ENCODE measurements at regions not wholly inside any gene's neighbourhood (a gene's known extent, or its start where the extent isn't known, plus 50 kb on each side); places are given as distances from the start of the nearest gene placed in this dataset.

- H3K4me3 Mint-ChIP-seq: no peak overlapping the region
- DNase-seq: no peak
These were observed 254.3 kb upstream of the SPOPL start for GRCh38 chr2:138247302-138247701.

More at GRCh38 chr2:138247302-138247701, 254.3 kb upstream of the SPOPL start:
- Histone ChIP-seq H3K18ac (ENCODE audit: insufficient read length, low read depth, low read length) (no peak overlapping the region), H3T11ph (ENCODE audit: low read length) (no peak overlapping the region), H3K79me2 (ENCODE audit: insufficient read depth, low read length) (no peaks in the 10 kb centered on the region), H2BK12ac (ENCODE audit: insufficient read length, low read depth, low read length) (no peak overlapping the region), H2AFZ (ENCODE audit: low read length) (no peak overlapping the region), H3K23me2 (ENCODE audit: insufficient read length, low read depth, low read length, poor library complexity, severe bottlenecking) (no peaks in the 10 kb centered on the region), H3K27ac (ENCODE audit: insufficient read length, low read depth, low read length) (no peak overlapping the region), H3K23ac (ENCODE audit: insufficient read length, low read depth, low read length) (no peak overlapping the region), H2BK5ac (ENCODE audit: insufficient read length, low read length) (no peak overlapping the region), H3K14ac (ENCODE audit: insufficient read depth, low read length) (no peak overlapping the region), H4K91ac (ENCODE audit: insufficient read length, low read depth, low read length) (no peak overlapping the region), H2AK5ac (ENCODE audit: insufficient read length, low read length) (no peak overlapping the region), H4K8ac (replicated peaks; ENCODE audit: insufficient read length, low read depth, low read length) (no peak overlapping the region), H3K56ac (ENCODE audit: insufficient read length, low read depth, low read length) (no peak overlapping the region), H4K20me1 (ENCODE audit: control insufficient read depth, insufficient read depth, insufficient read length) (no peaks in the 10 kb centered on the region), H3K9ac (ENCODE audit: extremely low read depth, insufficient read length, low read length) (no peak overlapping the region), H3K79me1 (ENCODE audit: insufficient read depth, low read depth, low read length, poor library complexity, severe bottlenecking) (no peaks in the 10 kb centered on the region), H2BK15ac (ENCODE audit: low read depth, low read length) (no peak overlapping the region), H2BK20ac (ENCODE audit: low read depth, low read length, poor library complexity, severe bottlenecking) (no peak overlapping the region), H3K4ac (ENCODE audit: low read depth, low read length) (no peak overlapping the region), H3K9me3 (ENCODE audit: control insufficient read depth, low read depth, low read length) (no peaks in the 10 kb centered on the region), H3K4me2 (ENCODE audit: insufficient read depth, insufficient read length, low read length) (no peak overlapping the region), H3K27me3 (ENCODE audit: insufficient read depth, low read length) (no peaks in the 10 kb centered on the region), H3K4me1 (ENCODE audit: insufficient read depth, low read length) (no peaks in the 10 kb centered on the region), H2BK120ac (ENCODE audit: low read depth, low read length, poor library complexity, severe bottlenecking) (no peak overlapping the region), H4K5ac (ENCODE audit: insufficient read length, low read depth, low read length) (no peak overlapping the region)
- Mint-ChIP-seq H3K4me1 (peaks cover 6 to 7% of the 10 kb centered on the region in 2 experiments), H3K27me3 (ENCODE audit: low read depth) (no peaks in the 10 kb centered on the region), H3K36me3 (ENCODE audit: insufficient read depth in 1 of 3, low read depth in 3 of 3) (no peaks in the 10 kb centered on the region; a peak in 1 of 7 replicates), H3K9me3 (no peaks in the 10 kb centered on the region), H3K27ac (no peak overlapping the region)
- WGBS (ENCODE audit: extremely low coverage, insufficient read length, low lambda C conversion rate): no CpG with 5 or more reads among the region's 2 CpGs
- TF ChIP-seq CTCF (conservative IDR thresholded peaks at IDR 0.05): no peak

All from H9 (cell line).